GM23338 (cell line): ENCODE measurements at regions not wholly inside any gene's neighbourhood (a gene's known extent, or its start where the extent isn't known, plus 50 kb on each side); places are given as distances from the start of the nearest gene placed in this dataset.

Experiments
- CREB1 ChIP-seq: fragments of 250-450 bp; sonication (Bioruptor Pico); IDR thresholded peaks from 2 replicates; pipeline ENCODE4 v1.5.0; 2020; ENCODE audit warnings: low read depth, mild to moderate bottlenecking, moderate library complexity
- CTCF ChIP-seq, 2 experiments: fragments of 200-600 bp in 1 of 2; sonication (generic) in 1 of 2; conservative IDR thresholded peaks; 2 replicates each; pipeline versions ENCODE4 v1.5.1 to v1.6.1; 2016 to 2017; ENCODE audit warnings: antibody characterized with exemption in 2 of 2, low read depth in 2 of 2, mild to moderate bottlenecking in 2 of 2, moderate library complexity in 1 of 2
- EZH2 ChIP-seq: fragments of 200-600 bp; sonication (generic); IDR thresholded peaks from one replicate; pipeline ENCODE4 v1.8.0; 2017; ENCODE audit warnings: antibody characterized with exemption, mild to moderate bottlenecking, low read depth; ENCODE audit not compliant: unreplicated experiment
- EZH2phosphoT487 ChIP-seq: fragments of 200-600 bp; sonication (generic); IDR thresholded peaks from one replicate; pipeline ENCODE4 v1.8.1; 2018; ENCODE audit warnings: antibody characterized with exemption; ENCODE audit not compliant: unreplicated experiment
- JUNB ChIP-seq: IDR thresholded peaks from one replicate; pipeline ENCODE4 v1.6.1; 2016; ENCODE audit warnings: antibody characterized with exemption; ENCODE audit not compliant: unreplicated experiment
- POLR2AphosphoS5 ChIP-seq: IDR thresholded peaks from 2 replicates; pipeline ENCODE4 v1.6.1; 2016; ENCODE audit warnings: antibody characterized with exemption, low read depth
- REST ChIP-seq: IDR thresholded peaks from one replicate; pipeline ENCODE4 v1.6.1; 2018; ENCODE audit warnings: antibody characterized with exemption; ENCODE audit not compliant: unreplicated experiment
- STAT1 ChIP-seq: IDR thresholded peaks from one replicate; pipeline ENCODE4 v1.6.1; 2016; ENCODE audit warnings: antibody characterized with exemption; ENCODE audit not compliant: unreplicated experiment
- ZNF114 ChIP-seq: fragments of 250-450 bp; sonication (Bioruptor Pico); IDR thresholded peaks from 2 replicates; pipeline ENCODE4 v1.5.0; 2020; ENCODE audit warnings: mild to moderate bottlenecking, moderate library complexity
- ZNF331 ChIP-seq: fragments of 250-450 bp; sonication (Bioruptor Pico); IDR thresholded peaks from 2 replicates; pipeline ENCODE4 v1.5.0; 2020; ENCODE audit warnings: low read depth, mild to moderate bottlenecking, moderate library complexity

- TF ChIP-seq EZH2phosphoT487: no peak
- TF ChIP-seq CTCF (conservative IDR thresholded peaks at IDR 0.05; ENCODE audit: low read depth in 2 of 2): no peak
- TF ChIP-seq STAT1: no peak
- TF ChIP-seq CREB1 (CRISPR knock-in tag): no peak
- TF ChIP-seq POLR2AphosphoS5: no peak
- TF ChIP-seq REST: no peak
- TF ChIP-seq EZH2: no peak
- TF ChIP-seq ZNF331 (CRISPR knock-in tag): no peak
- no peak for TF ChIP-seq JUNB
- no peak for TF ChIP-seq ZNF114 (CRISPR knock-in tag)
Measured at GRCh38 chr3:102112704-102113230, 263.5 kb downstream of the NFKBIZ start.
